GM18502 (cell line): ENCODE measurements at regions not wholly inside any gene's neighbourhood (a gene's known extent, or its start where the extent isn't known, plus 50 kb on each side); places are given as distances from the start of the nearest gene placed in this dataset.
"Not testable (repeated sequence)": the region's sequence is repeated elsewhere in the genome, so short reads cannot be mapped to it uniquely, and the experiment has no call there.

Source experiments
- ATAC-seq: cut with Tn5 transposase; IDR thresholded peaks from one replicate; pipeline ENCODE4 v1.9.1; 2021; ENCODE audit warnings: mild to moderate bottlenecking; ENCODE audit not compliant: unreplicated experiment, poor library complexity

DNA sequence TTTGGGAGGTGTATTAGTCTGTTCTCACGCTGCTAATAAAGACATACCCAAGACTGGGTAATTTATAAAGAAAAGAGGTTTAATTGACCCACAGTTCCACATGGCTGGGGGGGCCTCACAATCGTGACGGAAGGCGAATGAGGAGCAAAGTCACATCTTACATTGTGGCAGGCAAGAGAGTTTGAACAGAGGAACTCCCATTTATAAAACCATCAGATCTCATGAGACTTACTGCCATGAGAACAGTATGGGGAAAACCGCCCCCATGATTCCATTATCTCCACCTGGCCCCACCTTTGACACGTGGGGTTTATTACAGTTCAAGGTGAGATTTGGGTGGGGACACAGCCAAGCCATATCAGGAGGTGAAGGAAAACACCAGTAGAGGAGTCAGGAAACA lies 143.8 kb upstream of the MED14 start:
- ATAC-seq: not testable (repeated sequence)

DNA sequence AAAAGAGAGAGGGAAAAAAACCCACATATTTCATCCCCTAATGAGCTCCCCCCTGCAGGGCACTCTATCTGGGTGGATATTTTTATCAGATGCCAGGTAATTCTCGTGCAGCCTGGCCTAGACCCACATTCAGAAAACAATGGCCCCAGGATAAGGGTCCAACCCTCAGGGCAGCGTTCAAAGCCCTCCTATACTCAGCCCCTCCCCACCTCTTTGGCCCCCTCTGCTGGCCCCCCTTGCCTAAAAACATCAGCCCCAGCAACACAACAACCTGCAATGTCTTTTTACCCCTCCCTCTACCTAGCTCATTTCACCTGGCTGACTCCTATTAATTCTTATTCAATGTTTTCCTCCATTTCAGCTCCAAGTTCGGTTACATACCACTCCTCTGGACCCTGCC lies 145.4 kb upstream of the MED14 start:
- ATAC-seq: no peak

DNA sequence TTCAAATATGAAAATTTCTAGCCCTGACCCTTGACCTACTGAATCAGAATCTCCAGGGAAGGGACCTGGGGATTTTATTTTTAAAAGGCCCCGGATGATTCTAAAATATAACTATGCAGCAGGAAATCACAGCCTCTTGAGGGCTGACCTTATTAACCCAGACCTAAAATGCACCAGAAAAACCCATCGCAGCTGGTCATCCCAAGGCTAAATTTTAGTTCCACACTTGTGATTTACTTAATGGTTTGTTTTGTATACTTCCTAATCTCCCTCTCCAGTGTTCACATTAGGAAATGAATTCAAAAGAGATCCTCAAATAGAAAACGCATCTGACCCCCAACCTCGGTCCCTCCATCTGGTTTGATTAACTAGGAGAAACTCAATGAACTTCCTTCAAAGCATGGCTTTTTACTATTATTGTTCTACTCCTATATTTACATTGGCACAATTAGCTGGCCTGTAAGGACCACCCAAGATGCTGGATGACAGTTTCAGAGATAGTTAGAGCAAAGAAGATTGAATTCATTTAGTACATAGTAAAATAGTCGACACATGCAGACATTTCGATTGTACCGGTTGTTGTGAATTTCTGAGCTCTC lies 147.8 kb upstream of the MED14 start:
- no peak for ATAC-seq

DNA sequence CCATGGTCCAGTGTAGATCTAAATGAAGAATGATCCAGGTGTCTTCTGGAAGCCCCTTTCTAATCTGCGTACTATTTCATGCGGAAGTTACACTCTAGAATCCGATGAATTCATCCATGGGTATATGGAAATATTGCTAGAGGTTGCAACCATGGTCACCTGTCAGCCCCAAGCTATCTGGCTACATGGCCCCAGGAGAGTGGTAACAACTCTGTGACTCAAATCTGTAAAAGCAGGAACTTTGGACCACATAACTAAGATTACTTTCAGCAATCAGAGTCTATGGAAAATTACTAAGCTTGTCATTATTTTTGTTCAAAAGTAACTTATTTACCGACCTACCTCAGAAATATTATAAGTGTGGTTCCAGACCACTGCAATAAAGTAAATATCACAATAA lies 150.6 kb upstream of the MED14 start:
- no peak for ATAC-seq

DNA sequence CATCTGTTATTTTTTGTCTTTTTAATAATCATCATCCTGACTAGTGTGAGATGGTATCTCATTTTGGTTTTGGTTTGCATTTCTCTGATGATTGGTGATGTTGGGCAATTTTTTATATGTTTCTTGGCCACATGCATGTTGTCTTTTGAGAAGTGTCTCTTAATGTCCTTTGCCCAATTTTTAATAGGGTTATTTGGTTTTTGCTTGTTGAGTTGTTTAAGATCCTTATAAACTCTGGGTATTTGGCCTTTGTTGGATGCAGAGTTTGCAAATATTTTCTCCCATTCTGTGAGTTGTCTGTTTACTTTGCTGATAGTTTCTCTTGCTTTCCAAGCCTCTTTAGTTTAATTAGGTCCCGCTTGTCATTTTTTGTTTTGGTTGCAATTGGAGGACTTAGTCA lies 152.1 kb upstream of the MED14 start:
- no peak for ATAC-seq

DNA sequence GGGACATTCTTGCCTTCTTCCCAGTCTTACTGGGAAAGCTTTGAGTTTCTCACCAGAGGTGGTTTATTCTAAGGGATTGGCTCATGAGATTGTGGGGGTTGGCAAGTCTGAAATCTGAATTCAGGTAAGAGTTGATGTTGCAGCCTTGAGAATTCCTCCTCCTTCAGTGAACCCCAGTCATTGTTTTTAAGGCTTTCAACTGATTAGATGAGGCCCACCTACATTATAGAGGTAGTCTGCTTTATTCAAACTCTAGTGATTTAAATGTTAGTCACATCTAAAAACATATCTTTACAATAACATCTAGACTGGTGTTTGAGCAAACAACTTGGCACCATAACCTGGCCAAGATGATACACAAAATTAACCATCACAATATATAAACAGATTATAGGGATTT lies 156.5 kb upstream of the MED14 start:
- no peak for ATAC-seq

DNA sequence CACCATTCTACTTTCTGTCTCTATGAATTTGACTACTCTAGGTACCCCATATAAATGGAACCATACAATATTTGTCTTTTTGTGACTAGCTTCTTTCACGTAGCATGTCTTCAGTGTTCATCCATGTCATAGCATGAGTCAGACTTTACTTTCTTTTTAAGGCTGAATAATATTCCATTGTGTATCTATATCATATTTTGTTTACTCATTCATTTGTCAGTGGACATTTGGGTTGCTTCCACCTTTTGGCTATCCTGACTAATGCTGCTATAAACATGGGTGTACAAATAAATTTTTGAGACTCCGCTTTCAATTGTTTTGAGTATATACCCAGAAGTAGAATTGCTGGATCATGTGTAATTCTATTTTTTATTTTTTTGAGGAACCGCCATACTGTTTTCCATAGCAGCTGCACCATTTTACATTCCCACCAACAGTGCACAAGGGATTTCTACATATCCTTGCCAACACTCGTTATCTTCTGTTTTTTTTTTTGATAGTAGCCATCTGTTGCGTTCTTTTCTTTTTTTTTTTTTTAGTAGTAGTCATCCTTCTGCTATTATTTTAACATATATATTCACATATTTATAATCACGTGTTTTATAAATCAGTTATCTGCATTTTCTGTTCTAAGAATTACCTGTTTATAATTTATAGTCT lies 158.0 kb upstream of the MED14 start:
- no peak for ATAC-seq

DNA sequence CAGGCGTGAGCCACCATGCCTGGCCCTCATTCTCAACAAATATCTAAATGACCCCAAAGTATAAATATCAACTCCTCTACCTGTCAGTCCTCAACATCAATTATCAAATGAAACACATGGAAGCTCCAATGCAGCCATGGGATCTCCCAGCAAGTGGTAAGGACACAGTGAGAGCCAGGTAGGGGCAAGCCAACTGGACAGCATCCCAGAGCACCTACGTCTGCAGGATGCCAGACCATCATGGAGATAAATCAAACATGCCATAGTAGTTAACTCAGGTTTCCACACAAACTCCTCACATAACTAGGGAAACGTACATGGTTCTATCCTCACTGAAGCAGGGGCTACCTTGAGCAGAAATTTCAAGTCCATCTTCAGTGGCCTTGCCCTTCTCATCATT lies 159.9 kb upstream of the MED14 start:
- ATAC-seq: no peak

DNA sequence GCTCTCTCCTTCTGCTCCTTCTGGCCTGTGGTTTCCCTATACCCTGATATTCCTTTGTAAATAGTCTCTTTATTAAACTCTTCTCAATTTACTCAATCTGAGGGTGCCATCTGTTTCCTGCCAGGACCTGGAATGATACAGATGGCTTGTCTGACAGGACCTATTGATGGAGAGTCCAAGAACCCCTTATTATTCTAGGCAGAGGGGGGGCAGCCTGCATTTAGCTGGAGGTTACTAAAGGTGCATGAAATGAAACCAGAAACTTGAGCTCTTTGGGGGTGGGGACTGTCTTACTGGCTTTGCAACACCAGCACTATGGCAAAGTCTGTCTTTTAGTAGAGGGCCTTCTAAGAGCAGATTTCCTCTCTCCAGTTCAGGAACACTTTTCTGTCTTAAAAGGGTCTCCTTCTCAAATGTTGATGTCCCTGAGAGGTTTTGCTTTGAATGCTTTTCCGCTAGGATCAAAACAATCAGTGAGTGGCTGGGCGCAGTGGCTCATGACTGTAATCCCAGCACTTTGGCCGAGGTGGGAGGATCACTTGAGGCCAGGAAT lies 162.5 kb upstream of the MED14 start:
- ATAC-seq: no peak

DNA sequence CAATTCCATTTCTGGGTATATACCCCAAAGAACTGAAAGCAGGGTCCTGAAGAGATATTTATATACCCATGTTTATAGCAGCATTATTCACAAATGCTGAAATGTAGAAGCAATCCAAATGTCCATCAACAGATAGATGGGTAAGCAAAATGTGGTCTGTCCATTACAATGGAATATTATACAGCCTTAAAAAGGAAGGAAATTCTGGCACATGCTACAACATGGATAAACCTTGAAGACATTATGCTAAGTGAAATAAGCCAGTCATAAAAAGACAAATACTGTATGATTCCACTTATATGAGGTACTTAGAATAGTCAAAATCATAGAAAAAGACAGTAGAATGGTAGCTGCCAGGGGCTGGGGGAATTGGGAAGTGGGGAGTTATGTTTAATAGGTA lies 169.4 kb upstream of the MED14 start:
- not testable (repeated sequence) for ATAC-seq

DNA sequence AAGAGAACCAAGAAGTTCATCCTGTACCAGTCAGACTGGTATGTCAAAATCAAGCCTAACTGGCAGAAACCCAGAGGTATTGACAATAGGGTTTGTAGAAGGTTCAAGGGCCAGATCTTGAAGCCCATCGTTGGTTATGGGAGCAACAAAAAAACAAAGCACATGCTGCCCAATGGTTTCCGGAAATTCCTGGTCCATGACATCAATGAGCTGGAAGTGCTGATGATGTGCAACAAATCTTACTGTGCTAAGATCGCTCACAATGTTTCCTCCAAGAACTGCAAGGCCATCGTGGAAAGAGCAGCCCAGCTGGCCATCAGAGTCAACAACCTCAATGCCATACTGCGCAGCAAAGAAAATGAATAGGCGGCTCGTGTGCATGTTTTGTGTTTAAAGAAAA lies 172.7 kb upstream of the MED14 start:
- ATAC-seq: no peak

DNA sequence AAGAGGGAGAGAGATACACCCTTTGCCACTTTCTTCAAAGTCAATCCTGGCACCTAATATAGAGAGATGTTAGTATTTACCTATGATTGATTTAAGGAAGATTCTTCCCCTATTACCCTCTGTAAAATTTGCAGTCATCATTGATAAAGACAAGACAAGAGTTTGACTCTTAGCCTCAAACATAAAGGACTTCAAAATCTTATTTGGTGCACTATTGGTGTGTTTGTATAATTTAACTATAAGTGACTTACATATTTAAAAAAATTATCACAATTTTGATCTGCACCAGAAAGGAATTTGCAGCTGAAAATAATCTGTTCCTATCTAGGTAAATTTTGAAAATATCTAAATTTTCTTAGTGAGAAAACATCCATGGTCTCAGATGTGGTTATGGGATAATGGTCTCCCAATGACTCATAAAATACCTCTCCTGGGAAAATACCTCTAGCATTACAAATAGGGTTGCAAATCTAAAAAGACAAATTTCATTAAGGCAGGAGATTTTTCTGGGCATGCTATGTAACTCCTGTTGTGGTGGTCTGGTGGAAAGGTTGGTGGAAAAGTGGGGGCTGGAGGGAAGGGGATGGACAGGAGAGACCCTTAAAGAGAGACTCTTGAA lies 173.6 kb upstream of the MED14 start:
- no peak for ATAC-seq

DNA sequence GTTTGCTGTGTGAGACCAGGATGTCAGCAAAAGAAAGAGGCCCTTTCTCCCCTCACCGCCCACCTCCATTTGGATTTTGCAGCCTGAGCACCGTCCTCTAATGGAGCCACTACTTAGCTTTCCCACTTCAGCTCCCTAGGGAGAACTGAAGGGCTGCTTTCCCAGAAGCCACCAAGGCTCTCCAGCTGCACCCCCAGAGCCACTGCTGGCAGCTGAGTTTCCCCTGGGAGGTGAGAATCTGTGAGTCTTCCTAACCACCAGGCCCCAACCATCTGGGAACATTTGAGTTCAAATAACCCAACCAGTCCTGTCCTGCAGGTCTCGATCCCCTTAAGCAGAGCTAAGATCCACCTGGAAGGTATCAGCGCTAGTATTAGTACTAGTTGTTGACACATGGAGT lies 173.1 kb upstream of the USP9X start:
- no peak for ATAC-seq

DNA sequence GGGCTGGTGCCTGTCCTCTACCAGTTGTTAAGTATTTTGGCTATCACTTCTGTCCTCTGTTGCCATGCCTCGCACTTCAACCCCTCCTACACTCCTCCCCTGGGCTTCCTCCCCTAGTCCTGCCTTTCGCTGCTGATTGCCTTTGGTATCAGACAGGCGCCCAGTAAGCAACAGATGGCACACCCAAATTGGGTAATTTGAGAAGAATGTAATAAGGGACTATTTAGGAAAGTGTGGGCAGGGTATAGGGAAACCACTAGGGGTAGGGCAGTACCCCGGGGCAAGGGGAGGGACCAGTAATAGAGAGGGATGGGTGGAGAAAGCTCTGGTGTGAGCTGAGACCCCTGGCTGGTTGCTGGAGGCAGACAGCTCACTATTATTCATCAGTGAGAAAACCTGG lies 172.7 kb upstream of the USP9X start:
- ATAC-seq: no peak

DNA sequence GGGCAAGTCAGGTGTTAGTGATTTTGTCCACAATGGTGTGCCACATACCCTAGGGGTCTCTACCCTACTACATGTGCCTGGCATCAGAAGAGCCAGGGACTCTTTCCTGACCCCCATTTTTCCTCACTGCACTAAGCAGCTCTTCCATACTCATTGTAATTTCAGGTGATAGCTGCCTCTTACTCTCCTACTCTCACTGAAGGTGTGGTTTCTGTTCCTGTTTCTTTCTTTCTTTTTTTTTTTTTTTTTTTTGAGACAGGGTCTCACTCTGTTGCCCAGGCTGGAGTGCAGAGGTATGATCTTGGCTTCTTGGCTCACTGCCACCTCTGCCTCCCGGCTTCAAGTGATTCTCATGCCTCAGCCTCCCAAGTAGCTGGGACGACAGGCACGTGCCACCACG lies 164.9 kb upstream of the USP9X start:
- no peak for ATAC-seq

DNA sequence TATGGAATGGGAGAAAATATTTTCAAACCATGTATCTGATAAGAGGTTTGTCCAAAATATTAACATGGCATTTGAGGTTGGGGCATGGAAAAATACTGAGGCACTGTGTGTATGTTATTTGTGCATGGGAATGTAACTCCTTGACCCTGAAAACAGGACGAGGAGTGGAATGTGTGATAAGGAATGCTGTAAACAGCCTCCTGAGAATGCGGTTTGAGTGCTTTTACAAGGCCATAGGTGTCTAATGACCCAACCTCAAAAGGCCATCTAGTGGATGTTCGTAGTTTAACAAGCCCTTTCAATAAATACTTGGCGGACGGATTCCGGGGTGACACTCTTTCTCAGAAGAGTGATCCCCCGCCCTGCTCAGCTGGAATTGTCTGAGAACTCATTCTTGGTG lies 162.9 kb upstream of the USP9X start:
- no peak for ATAC-seq

DNA sequence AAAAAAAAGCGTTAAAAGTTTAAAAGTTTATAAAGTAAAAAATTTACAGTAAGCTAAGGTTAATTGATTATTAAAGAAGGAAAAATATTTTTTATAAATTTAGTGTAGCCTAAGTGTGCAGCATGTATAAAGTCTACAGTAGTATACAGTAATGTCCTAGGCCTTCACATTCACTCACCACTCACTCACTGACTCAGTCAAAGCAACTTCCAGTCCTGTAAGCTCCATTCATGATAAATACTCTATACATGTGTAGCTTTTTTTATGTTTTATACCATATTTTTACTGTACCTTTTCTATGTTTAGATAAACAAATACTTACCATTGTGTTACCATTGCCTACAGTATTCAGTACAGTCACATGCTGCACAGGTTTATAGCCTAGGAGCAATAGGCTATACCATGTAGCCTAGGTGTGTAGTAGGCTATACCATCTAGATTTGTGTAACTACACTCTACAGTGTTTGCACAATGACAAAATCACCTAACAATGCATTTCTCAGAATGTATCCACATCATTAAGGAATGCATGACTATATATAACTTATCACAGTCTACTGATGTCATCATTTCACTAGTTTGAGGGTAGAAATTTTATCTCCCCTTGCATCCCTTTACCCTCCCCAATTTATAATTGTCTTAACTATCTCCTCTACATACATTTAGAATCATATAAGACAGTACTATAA lies 158.4 kb upstream of the USP9X start:
- ATAC-seq: not testable (repeated sequence)

DNA sequence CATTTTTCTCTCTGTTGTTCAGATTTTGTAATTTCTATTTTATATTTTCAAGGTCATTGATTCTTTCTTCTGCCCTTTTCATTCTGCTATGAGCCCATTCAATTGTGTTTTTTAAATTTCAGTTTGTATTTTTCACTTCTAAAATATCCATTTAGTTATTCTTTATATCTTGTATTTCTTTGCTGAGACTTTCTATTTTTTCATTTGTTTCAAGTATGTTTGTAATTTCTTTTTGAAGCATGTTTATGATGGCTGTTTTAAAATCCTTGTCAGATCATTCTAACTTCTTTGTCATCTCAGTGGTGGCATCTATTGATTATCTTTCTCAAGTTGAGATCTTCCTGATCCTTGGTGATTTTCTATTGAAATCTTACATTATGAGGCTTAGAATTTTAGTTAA lies 157.2 kb upstream of the USP9X start:
- ATAC-seq: no peak

DNA sequence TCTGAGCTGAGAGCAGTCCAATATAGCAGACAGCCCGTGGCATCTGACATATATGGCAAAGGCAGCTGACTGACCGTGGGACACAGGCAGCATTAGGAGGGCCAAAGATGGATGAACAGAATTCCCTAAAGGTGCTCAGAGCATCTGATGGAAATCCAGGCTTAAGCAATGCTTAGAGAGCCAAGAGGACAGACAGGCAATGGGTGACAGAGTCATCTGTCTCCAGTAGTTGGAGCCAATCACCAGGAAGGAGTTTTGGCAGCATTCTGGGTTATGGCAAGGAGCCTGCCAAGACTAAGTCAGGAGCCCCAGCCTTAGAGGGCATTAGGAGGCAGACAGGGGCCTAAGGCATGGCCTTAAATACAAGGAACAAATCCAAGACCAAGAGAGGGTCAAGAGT lies 153.3 kb upstream of the USP9X start:
- ATAC-seq: no peak

DNA sequence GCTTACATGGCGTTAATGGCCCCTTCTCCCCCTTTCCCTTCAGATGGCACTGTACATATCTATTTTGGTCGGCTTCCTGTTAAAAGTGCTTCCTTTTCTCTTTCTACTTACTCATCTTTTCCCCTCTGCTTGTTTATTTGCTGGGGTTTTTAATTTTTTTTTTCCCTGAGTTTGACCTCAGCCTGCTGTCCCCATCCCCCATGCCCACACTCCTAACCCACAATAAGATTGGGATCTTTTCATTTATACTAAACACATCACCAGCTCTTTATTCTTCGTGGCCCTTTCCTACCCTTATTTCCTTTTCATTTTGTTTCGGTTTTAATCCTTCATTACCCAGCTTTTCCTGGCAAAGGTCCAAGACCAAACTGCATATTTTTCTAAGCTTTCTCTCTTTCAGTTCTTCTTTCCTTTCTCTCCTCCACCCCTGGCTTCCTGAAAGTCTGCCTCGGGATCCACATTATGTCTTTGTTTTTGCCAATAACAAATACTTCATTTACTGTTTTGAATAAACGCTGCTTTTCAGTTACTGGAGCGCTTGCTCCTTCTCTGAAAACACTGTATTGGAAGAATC lies 152.0 kb upstream of the USP9X start:
- ATAC-seq: no peak
